ENCODE measurements at regions not wholly inside any gene's neighbourhood (a gene's known extent, or its start where the extent isn't known, plus 50 kb on each side); places are given as distances from the start of the nearest gene placed in this dataset.

GRCh38 chr18:44041553-44041952 lies 639.1 kb upstream of the SETBP1 start:
- Mint-ChIP-seq H3K9me3 (peaks cover 0 to 9% (median 0%) of the 10 kb centered on the region in 9 donors), H3K4me1 (no peaks in the 10 kb centered on the region), H3K27me3 (no peaks in the 10 kb centered on the region), H3K27ac (no peak overlapping the region), H3K36me3 (no peaks in the 10 kb centered on the region), H3K4me3 (no peak overlapping the region)
- DNase-seq = no peak
- ATAC-seq = no peak
- POLR2A ChIA-PET = no interaction called here

GRCh38 chr18:44041961-44042360 lies 638.7 kb upstream of the SETBP1 start:
- POLR2A ChIA-PET = no interaction called here

GRCh38 chr18:44046376-44046975 lies 634.2 kb upstream of the SETBP1 start:
- Mint-ChIP-seq H3K27ac (no peak overlapping the region), H3K36me3 (no peaks in the 10 kb centered on the region), H3K4me3 (no peak overlapping the region), H3K4me1 (no peaks in the 10 kb centered on the region), H3K9me3 (peaks cover 0 to 12% (median 0%) of the 10 kb centered on the region in 9 donors), H3K27me3 (peaks cover 0 to 2% (median 0%) of the 10 kb centered on the region in 5 donors)
- DNase-seq (no peak), ATAC-seq (no peak)
- POLR2A ChIA-PET = no interaction called here

More at GRCh38 chr18:44041961-44042360, 638.7 kb upstream of the SETBP1 start:
- no peak overlapping the region for H3K4me3 Mint-ChIP-seq
- peaks cover 0 to 9% (median 0%) of the 10 kb centered on the region in 9 donors for H3K9me3 Mint-ChIP-seq
- no peak for DNase-seq
- no peak for ATAC-seq
- H3K36me3 Mint-ChIP-seq = no peaks in the 10 kb centered on the region
- no peak overlapping the region for H3K27ac Mint-ChIP-seq
- H3K4me1 Mint-ChIP-seq = no peaks in the 10 kb centered on the region
- no peaks in the 10 kb centered on the region for H3K27me3 Mint-ChIP-seq

GRCh38 chr18:44047585-44047984 lies 633.1 kb upstream of the SETBP1 start:
- ATAC-seq (no peak), DNase-seq (no peak)
- Mint-ChIP-seq H3K27ac (no peak overlapping the region), H3K27me3 (peaks cover 0 to 2% (median 0%) of the 10 kb centered on the region in 5 donors), H3K9me3 (peaks cover 0 to 9% (median 0%) of the 10 kb centered on the region in 9 donors), H3K4me1 (no peaks in the 10 kb centered on the region), H3K36me3 (no peaks in the 10 kb centered on the region), H3K4me3 (no peak overlapping the region)
- POLR2A ChIA-PET = no interaction called here

GRCh38 chr18:44048435-44048834 lies 632.3 kb upstream of the SETBP1 start:
- no peak overlapping the region for H3K4me3 Mint-ChIP-seq
- DNase-seq (no peak), ATAC-seq (no peak)
- H3K36me3 Mint-ChIP-seq = no peaks in the 10 kb centered on the region
- POLR2A ChIA-PET = no interaction called here
- no peaks in the 10 kb centered on the region for H3K4me1 Mint-ChIP-seq
- no peak overlapping the region for H3K27ac Mint-ChIP-seq
- peaks cover 0 to 9% (median 0%) of the 10 kb centered on the region in 9 donors for H3K9me3 Mint-ChIP-seq
- H3K27me3 Mint-ChIP-seq = peaks cover 0 to 2% (median 0%) of the 10 kb centered on the region in 5 donors

GRCh38 chr18:44048846-44049245 lies 631.8 kb upstream of the SETBP1 start:
- Mint-ChIP-seq H3K27ac (no peak overlapping the region), H3K4me3 (no peak overlapping the region), H3K27me3 (peaks cover 0 to 2% (median 0%) of the 10 kb centered on the region in 5 donors), H3K4me1 (no peaks in the 10 kb centered on the region), H3K36me3 (no peaks in the 10 kb centered on the region), H3K9me3 (peaks cover 0 to 9% (median 0%) of the 10 kb centered on the region in 9 donors)
- ATAC-seq (no peak), DNase-seq (no peak)
- POLR2A ChIA-PET = no interaction called here

GRCh38 chr18:44051026-44051425 lies 629.7 kb upstream of the SETBP1 start:
- peaks cover 0 to 9% (median 0%) of the 10 kb centered on the region in 9 donors for H3K9me3 Mint-ChIP-seq
- no peak overlapping the region for H3K4me3 Mint-ChIP-seq
- DNase-seq (no peak), ATAC-seq (no peak)
- H3K4me1 Mint-ChIP-seq = no peaks in the 10 kb centered on the region
- no peak overlapping the region for H3K27ac Mint-ChIP-seq
- POLR2A ChIA-PET = no interaction called here
- H3K27me3 Mint-ChIP-seq = peaks cover 0 to 2% (median 0%) of the 10 kb centered on the region in 5 donors
- H3K36me3 Mint-ChIP-seq = no peaks in the 10 kb centered on the region

- no peaks in the 10 kb centered on the region for H3K4me1 Mint-ChIP-seq
- ATAC-seq = no peak
- no peak overlapping the region for H3K27ac Mint-ChIP-seq
- no peak overlapping the region for H3K4me3 Mint-ChIP-seq
- no peak for DNase-seq
- H3K9me3 Mint-ChIP-seq = peaks cover 0 to 9% (median 3%) of the 10 kb centered on the region in 9 donors
- POLR2A ChIA-PET = no interaction called here
- peaks cover 0 to 3% (median 0%) of the 10 kb centered on the region in 5 donors for H3K27me3 Mint-ChIP-seq
- no peaks in the 10 kb centered on the region for H3K36me3 Mint-ChIP-seq
Observed at GRCh38 chr18:44054514-44054913, 626.2 kb upstream of the SETBP1 start.

GRCh38 chr18:44060197-44060596 lies 620.5 kb upstream of the SETBP1 start:
- ATAC-seq (no peak), DNase-seq (no peak)
- Mint-ChIP-seq H3K9me3 (peaks cover 0 to 9% (median 6%) of the 10 kb centered on the region in 9 donors), H3K4me3 (no peak overlapping the region), H3K36me3 (no peaks in the 10 kb centered on the region), H3K27ac (no peak overlapping the region), H3K27me3 (peaks cover 0 to 2% (median 0%) of the 10 kb centered on the region in 5 donors), H3K4me1 (no peaks in the 10 kb centered on the region)
- POLR2A ChIA-PET = no interaction called here

GRCh38 chr18:44061438-44061837 lies 619.2 kb upstream of the SETBP1 start:
- POLR2A ChIA-PET = no interaction called here
- ATAC-seq (no peak), DNase-seq (no peak)
- no peak overlapping the region for H3K27ac Mint-ChIP-seq
- peaks cover 0 to 9% (median 6%) of the 10 kb centered on the region in 9 donors for H3K9me3 Mint-ChIP-seq
- H3K4me1 Mint-ChIP-seq = no peaks in the 10 kb centered on the region
- H3K4me3 Mint-ChIP-seq = no peak overlapping the region
- H3K36me3 Mint-ChIP-seq = no peaks in the 10 kb centered on the region
- peaks cover 0 to 2% (median 0%) of the 10 kb centered on the region in 5 donors for H3K27me3 Mint-ChIP-seq

GRCh38 chr18:44062345-44062744 lies 618.3 kb upstream of the SETBP1 start:
- no peak overlapping the region for H3K27ac Mint-ChIP-seq
- H3K27me3 Mint-ChIP-seq = peaks cover 0 to 2% (median 0%) of the 10 kb centered on the region in 5 donors
- DNase-seq (no peak), ATAC-seq (no peak)
- H3K4me1 Mint-ChIP-seq = no peaks in the 10 kb centered on the region
- H3K4me3 Mint-ChIP-seq = no peak overlapping the region
- POLR2A ChIA-PET = no interaction called here
- peaks cover 0 to 9% (median 3%) of the 10 kb centered on the region in 9 donors for H3K9me3 Mint-ChIP-seq
- no peaks in the 10 kb centered on the region for H3K36me3 Mint-ChIP-seq

- no peak overlapping the region for H3K4me3 Mint-ChIP-seq
- no peaks in the 10 kb centered on the region for H3K36me3 Mint-ChIP-seq
Observed at GRCh38 chr18:44065206-44065605, 615.5 kb upstream of the SETBP1 start.

GRCh38 chr18:44066541-44066940 lies 614.1 kb upstream of the SETBP1 start:
- POLR2A ChIA-PET = no interaction called here
- ATAC-seq (no peak), DNase-seq (no peak)
- H3K9me3 Mint-ChIP-seq = peaks cover 0 to 5% (median 0%) of the 10 kb centered on the region in 9 donors
- H3K36me3 Mint-ChIP-seq = no peaks in the 10 kb centered on the region
- H3K4me3 Mint-ChIP-seq = no peak overlapping the region
- H3K27me3 Mint-ChIP-seq = no peaks in the 10 kb centered on the region
- no peak overlapping the region for H3K27ac Mint-ChIP-seq
- H3K4me1 Mint-ChIP-seq = no peaks in the 10 kb centered on the region

More at GRCh38 chr18:44065206-44065605, 615.5 kb upstream of the SETBP1 start:
- DNase-seq (no peak), ATAC-seq (no peak)
- H3K9me3 Mint-ChIP-seq = peaks cover 0 to 5% (median 0%) of the 10 kb centered on the region in 9 donors
- H3K4me1 Mint-ChIP-seq = no peaks in the 10 kb centered on the region
- no peaks in the 10 kb centered on the region for H3K27me3 Mint-ChIP-seq
- no peak overlapping the region for H3K27ac Mint-ChIP-seq
- POLR2A ChIA-PET = no interaction called here

- H3K27me3 Mint-ChIP-seq = no peaks in the 10 kb centered on the region
- DNase-seq (no peak), ATAC-seq (no peak)
- peaks cover 0 to 5% (median 0%) of the 10 kb centered on the region in 9 donors for H3K9me3 Mint-ChIP-seq
- H3K27ac Mint-ChIP-seq = no peak overlapping the region
- no peaks in the 10 kb centered on the region for H3K4me1 Mint-ChIP-seq
- H3K4me3 Mint-ChIP-seq = no peak overlapping the region
- H3K36me3 Mint-ChIP-seq = no peaks in the 10 kb centered on the region
- POLR2A ChIA-PET = no interaction called here
Observed at GRCh38 chr18:44067186-44067585, 613.5 kb upstream of the SETBP1 start.
